ENCODE measurements at regions not wholly inside any gene's neighbourhood (a gene's known extent, or its start where the extent isn't known, plus 50 kb on each side); places are given as distances from the start of the nearest gene placed in this dataset.

GRCh38 chr11:131095511-131096185 lies 179.4 kb upstream of the SNX19 start:
- Histone ChIP-seq H3K79me2 (ENCODE audit: low read length) (no peaks in the 10 kb centered on the region), H3K9me3 (ENCODE audit: insufficient read depth, low read length) (no peaks in the 10 kb centered on the region), H3K27ac (ENCODE audit: low read length) (no peak overlapping the region), H3K27me3 (ENCODE audit: low read depth, low read length) (peaks cover 5% of the 10 kb centered on the region), H4K20me1 (ENCODE audit: insufficient read depth, low read length) (no peaks in the 10 kb centered on the region), H3K4me2 (ENCODE audit: low read length) (no peak overlapping the region), H3K9ac (ENCODE audit: low read length) (no peak overlapping the region), H3K4me1 (ENCODE audit: low read length) (no peaks in the 10 kb centered on the region), H3K4me3 (ENCODE audit: low read length) (no peak overlapping the region), H2AFZ (ENCODE audit: low read depth, low read length) (no peak overlapping the region), H3K36me3 (replicated peaks; ENCODE audit: low read depth, low read length) (no peaks in the 10 kb centered on the region)
- TF ChIP-seq CTCF (IDR thresholded peaks at IDR 0.05; ENCODE audit: low read depth, low read length) (no peak), EZH2phosphoT487 (IDR thresholded peaks at IDR 0.05; ENCODE audit: low read depth) (no peak)

GRCh38 chr11:131099013-131099412 lies 182.7 kb upstream of the SNX19 start:
- Histone ChIP-seq H2AFZ (ENCODE audit: low read depth, low read length) (no peak overlapping the region), H3K27me3 (ENCODE audit: low read depth, low read length) (peaks cover 5% of the 10 kb centered on the region), H3K4me2 (ENCODE audit: low read length) (no peak overlapping the region), H3K27ac (ENCODE audit: low read length) (no peak overlapping the region), H4K20me1 (ENCODE audit: insufficient read depth, low read length) (no peaks in the 10 kb centered on the region), H3K4me1 (ENCODE audit: low read length) (no peaks in the 10 kb centered on the region), H3K79me2 (ENCODE audit: low read length) (no peaks in the 10 kb centered on the region), H3K36me3 (replicated peaks; ENCODE audit: low read depth, low read length) (no peaks in the 10 kb centered on the region), H3K9ac (ENCODE audit: low read length) (no peak overlapping the region), H3K9me3 (ENCODE audit: insufficient read depth, low read length) (no peaks in the 10 kb centered on the region), H3K4me3 (ENCODE audit: low read length) (no peak overlapping the region)
- TF ChIP-seq CTCF (IDR thresholded peaks at IDR 0.05; ENCODE audit: low read depth, low read length): no peak
- no peak for TF ChIP-seq EZH2phosphoT487 (IDR thresholded peaks at IDR 0.05; ENCODE audit: low read depth)

GRCh38 chr11:131099746-131100145 lies 183.5 kb upstream of the SNX19 start:
- Histone ChIP-seq H4K20me1 (ENCODE audit: insufficient read depth, low read length) (no peaks in the 10 kb centered on the region), H3K36me3 (replicated peaks; ENCODE audit: low read depth, low read length) (no peaks in the 10 kb centered on the region), H3K27me3 (ENCODE audit: low read depth, low read length) (peaks cover 7% of the 10 kb centered on the region), H3K9ac (ENCODE audit: low read length) (no peak overlapping the region), H3K79me2 (ENCODE audit: low read length) (no peaks in the 10 kb centered on the region), H3K9me3 (ENCODE audit: insufficient read depth, low read length) (no peaks in the 10 kb centered on the region), H3K4me1 (ENCODE audit: low read length) (0 out of 2 replicates have a peak, but pooled peaks cover 2% of the 10 kb centered on the region), H3K27ac (ENCODE audit: low read length) (no peak overlapping the region), H3K4me3 (ENCODE audit: low read length) (no peak overlapping the region), H3K4me2 (ENCODE audit: low read length) (no peak overlapping the region), H2AFZ (ENCODE audit: low read depth, low read length) (no peak overlapping the region)
- no peak for TF ChIP-seq EZH2phosphoT487 (IDR thresholded peaks at IDR 0.05; ENCODE audit: low read depth)
- no peak for TF ChIP-seq CTCF (IDR thresholded peaks at IDR 0.05; ENCODE audit: low read depth, low read length)

- Histone ChIP-seq H3K9me3 (ENCODE audit: insufficient read depth, low read length) (no peaks in the 10 kb centered on the region), H2AFZ (ENCODE audit: low read depth, low read length) (no peak overlapping the region), H3K4me2 (ENCODE audit: low read length) (no peak overlapping the region), H3K4me3 (ENCODE audit: low read length) (no peak overlapping the region), H3K4me1 (ENCODE audit: low read length) (0 out of 2 replicates have a peak, but pooled peaks cover 9% of the 10 kb centered on the region), H3K79me2 (ENCODE audit: low read length) (no peaks in the 10 kb centered on the region), H3K27me3 (ENCODE audit: low read depth, low read length) (peaks cover 13% of the 10 kb centered on the region), H3K27ac (ENCODE audit: low read length) (no peak overlapping the region), H4K20me1 (ENCODE audit: insufficient read depth, low read length) (no peaks in the 10 kb centered on the region), H3K36me3 (replicated peaks; ENCODE audit: low read depth, low read length) (no peaks in the 10 kb centered on the region), H3K9ac (ENCODE audit: low read length) (no peak overlapping the region)
- TF ChIP-seq CTCF (IDR thresholded peaks at IDR 0.05; ENCODE audit: low read depth, low read length) (no peak), EZH2phosphoT487 (IDR thresholded peaks at IDR 0.05; ENCODE audit: low read depth) (no peak)
These were observed 192.5 kb upstream of the SNX19 start for GRCh38 chr11:131108760-131109159.

Measured in OCI-LY3 (cell line).